Ishikawa (cell line): ENCODE measurements at regions not wholly inside any gene's neighbourhood (a gene's known extent, or its start where the extent isn't known, plus 50 kb on each side); places are given as distances from the start of the nearest gene placed in this dataset.

Source experiments
- CEBPB ChIP-seq: IDR thresholded peaks from 2 replicates; pipeline ENCODE4 v1.6.1; 2012
- CREB1 ChIP-seq: IDR thresholded peaks from 2 replicates; pipeline ENCODE4 v1.6.1; 2012; ENCODE audit warnings: low read depth
- EGR1 ChIP-seq: IDR thresholded peaks from 2 replicates; pipeline ENCODE4 v1.6.1; 2012
- EP300 ChIP-seq: IDR thresholded peaks from 2 replicates; pipeline ENCODE4 v1.6.1; 2012; ENCODE audit warnings: borderline replicate concordance
- FOXM1 ChIP-seq: IDR thresholded peaks from 2 replicates; pipeline ENCODE4 v1.6.1; 2012; ENCODE audit warnings: low read depth, borderline replicate concordance
- MAX ChIP-seq: IDR thresholded peaks from 2 replicates; pipeline ENCODE4 v1.6.1; 2012
- NFIC ChIP-seq: IDR thresholded peaks from 2 replicates; pipeline ENCODE4 v1.6.1; 2012
- RAD21 ChIP-seq: IDR thresholded peaks from 2 replicates; pipeline ENCODE4 v1.6.1; 2012; ENCODE audit warnings: low read depth
- TAF1 ChIP-seq: IDR thresholded peaks from 2 replicates; pipeline ENCODE4 v1.6.1; 2012; ENCODE audit warnings: low read depth, mild to moderate bottlenecking
- TCF12 ChIP-seq: IDR thresholded peaks from 2 replicates; pipeline ENCODE4 v1.6.1; 2012; ENCODE audit warnings: low read depth
- TEAD4 ChIP-seq: IDR thresholded peaks from 2 replicates; pipeline ENCODE4 v1.6.1; 2012
- USF1 ChIP-seq: IDR thresholded peaks from 2 replicates; pipeline ENCODE4 v1.6.1; 2012
- YY1 ChIP-seq: IDR thresholded peaks from 2 replicates; pipeline ENCODE4 v1.6.1; 2012; ENCODE audit warnings: low read depth
- ZBTB7A ChIP-seq: IDR thresholded peaks from 2 replicates; pipeline ENCODE4 v1.6.1; 2012; ENCODE audit warnings: low read depth
- TF ChIP-seq, protein P1 (sequence below): IDR thresholded peaks from 2 replicates; pipeline ENCODE4 v1.6.1; 2012; ENCODE audit warnings: low read depth, mild to moderate bottlenecking

- no peak for TF ChIP-seq TEAD4
- TF ChIP-seq, protein P1, sequence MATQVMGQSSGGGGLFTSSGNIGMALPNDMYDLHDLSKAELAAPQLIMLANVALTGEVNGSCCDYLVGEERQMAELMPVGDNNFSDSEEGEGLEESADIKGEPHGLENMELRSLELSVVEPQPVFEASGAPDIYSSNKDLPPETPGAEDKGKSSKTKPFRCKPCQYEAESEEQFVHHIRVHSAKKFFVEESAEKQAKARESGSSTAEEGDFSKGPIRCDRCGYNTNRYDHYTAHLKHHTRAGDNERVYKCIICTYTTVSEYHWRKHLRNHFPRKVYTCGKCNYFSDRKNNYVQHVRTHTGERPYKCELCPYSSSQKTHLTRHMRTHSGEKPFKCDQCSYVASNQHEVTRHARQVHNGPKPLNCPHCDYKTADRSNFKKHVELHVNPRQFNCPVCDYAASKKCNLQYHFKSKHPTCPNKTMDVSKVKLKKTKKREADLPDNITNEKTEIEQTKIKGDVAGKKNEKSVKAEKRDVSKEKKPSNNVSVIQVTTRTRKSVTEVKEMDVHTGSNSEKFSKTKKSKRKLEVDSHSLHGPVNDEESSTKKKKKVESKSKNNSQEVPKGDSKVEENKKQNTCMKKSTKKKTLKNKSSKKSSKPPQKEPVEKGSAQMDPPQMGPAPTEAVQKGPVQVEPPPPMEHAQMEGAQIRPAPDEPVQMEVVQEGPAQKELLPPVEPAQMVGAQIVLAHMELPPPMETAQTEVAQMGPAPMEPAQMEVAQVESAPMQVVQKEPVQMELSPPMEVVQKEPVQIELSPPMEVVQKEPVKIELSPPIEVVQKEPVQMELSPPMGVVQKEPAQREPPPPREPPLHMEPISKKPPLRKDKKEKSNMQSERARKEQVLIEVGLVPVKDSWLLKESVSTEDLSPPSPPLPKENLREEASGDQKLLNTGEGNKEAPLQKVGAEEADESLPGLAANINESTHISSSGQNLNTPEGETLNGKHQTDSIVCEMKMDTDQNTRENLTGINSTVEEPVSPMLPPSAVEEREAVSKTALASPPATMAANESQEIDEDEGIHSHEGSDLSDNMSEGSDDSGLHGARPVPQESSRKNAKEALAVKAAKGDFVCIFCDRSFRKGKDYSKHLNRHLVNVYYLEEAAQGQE = no peak
- no peak for TF ChIP-seq TCF12
- TF ChIP-seq USF1 = no peak
Measured at GRCh38 chr17:36813357-36813756, 123.9 kb upstream of the LHX1 start.

GRCh38 chr17:36813957-36814563 is 123.2 kb upstream of the LHX1 start:
- TF ChIP-seq FOXM1 (no peak), NFIC (no peak), USF1 (no peak), YY1 (no peak), EP300 (no peak), TAF1 (no peak), EGR1 (no peak), RAD21 (no peak), CREB1 (no peak), TCF12 (no peak), ZBTB7A (no peak), TEAD4 (no peak), CEBPB (no peak), MAX (no peak)
- TF ChIP-seq, protein P1 = no peak

DNA sequence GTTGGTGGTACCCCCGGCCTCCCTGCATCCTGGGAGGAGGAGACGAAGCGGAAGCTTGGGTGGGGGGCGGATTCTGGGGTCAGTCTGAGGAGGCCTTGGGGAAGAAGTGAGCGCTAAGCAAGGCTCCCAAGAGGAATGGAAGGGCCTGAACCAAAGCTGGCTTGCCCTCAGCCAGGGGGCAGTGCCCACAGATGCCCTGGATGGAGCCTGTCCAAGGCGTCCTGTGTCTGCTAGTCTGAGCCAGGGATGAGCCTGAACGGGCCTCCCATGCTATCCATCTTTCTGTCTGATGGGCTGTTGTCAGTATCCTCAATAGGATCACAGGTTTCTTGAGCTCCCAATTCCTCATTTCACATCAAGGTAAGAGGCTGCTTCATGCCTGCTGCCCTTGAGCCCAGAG is 122.3 kb upstream of the LHX1 start:
- TF ChIP-seq EP300 (no peak), CREB1 (no peak), TAF1 (no peak), RAD21 (no peak), TEAD4 (no peak), USF1 (no peak), TCF12 (no peak)
- TF ChIP-seq, protein P1 = no peak

DNA sequence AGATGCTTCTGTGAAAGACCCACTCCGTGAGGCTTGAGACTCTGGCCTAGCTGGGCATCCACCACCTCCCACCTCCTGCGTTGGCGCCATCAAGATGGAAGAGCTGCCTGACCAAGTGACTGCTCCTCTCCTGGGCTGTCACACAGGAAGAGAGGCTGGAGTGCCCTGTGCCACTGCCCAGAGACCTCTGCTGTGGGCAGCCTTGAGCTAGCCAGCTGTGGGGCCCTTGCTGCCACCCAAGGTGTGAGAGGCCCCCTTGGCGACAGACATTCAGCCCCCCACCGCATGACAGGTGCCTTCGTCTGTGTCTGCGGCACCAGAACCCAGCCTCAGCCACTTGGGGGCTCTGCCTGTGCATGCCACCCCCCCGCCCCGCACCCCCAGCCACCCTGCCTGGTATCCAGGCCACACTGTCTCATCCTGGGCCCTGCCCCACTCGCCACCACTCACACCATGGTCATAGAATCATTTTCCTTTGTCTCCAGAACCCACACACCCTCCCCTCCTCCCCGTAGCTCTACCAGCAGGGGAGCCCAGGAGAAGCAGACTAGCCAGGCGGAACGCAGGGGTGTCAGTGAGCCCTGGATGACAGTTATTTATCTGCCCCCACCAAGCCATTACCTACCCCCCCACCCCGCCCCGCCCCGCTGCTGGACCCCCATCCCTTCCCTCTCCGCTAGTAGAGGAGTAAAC is 120.9 kb upstream of the LHX1 start:
- TF ChIP-seq, protein P1 = no peak
- TF ChIP-seq NFIC (no peak), FOXM1 (no peak), TCF12 (no peak), TAF1 (no peak), RAD21 (no peak), TEAD4 (no peak), USF1 (no peak), EP300 (no peak), YY1 (no peak), CEBPB (no peak), ZBTB7A (no peak), EGR1 (no peak), CREB1 (no peak), MAX (no peak)
